PC-9 (cell line): ENCODE measurements at regions not wholly inside any gene's neighbourhood (a gene's known extent, or its start where the extent isn't known, plus 50 kb on each side); places are given as distances from the start of the nearest gene placed in this dataset.

ENCODE experiments used
- CTCF ChIP-seq: fragments of 200-600 bp; sonication (generic); conservative IDR thresholded peaks from 2 replicates; pipeline ENCODE4 v1.6.1; 2017; ENCODE audit warnings: mixed run types, antibody characterized with exemption, mild to moderate bottlenecking, moderate library complexity
- EZH2 ChIP-seq: fragments of 200-600 bp; sonication (generic); IDR thresholded peaks from 2 replicates; pipeline ENCODE4 v1.8.0; 2017; ENCODE audit warnings: antibody characterized with exemption, low read depth

- TF ChIP-seq CTCF: no peak
- TF ChIP-seq EZH2: no peak
Observed at GRCh38 chr13:62162860-62163259, 747.2 kb upstream of the PCDH20 start.
